NCI-H2227 treated with DMSO at 0.1 percent for 48 hours (cell line): ENCODE measurements at regions not wholly inside any gene's neighbourhood (a gene's known extent, or its start where the extent isn't known, plus 50 kb on each side); places are given as distances from the start of the nearest gene placed in this dataset.

Experiments
- DNase-seq: peaks from one replicate; lab custom pipeline; 2025; lab: John Stamatoyannopoulos, UW

DNA sequence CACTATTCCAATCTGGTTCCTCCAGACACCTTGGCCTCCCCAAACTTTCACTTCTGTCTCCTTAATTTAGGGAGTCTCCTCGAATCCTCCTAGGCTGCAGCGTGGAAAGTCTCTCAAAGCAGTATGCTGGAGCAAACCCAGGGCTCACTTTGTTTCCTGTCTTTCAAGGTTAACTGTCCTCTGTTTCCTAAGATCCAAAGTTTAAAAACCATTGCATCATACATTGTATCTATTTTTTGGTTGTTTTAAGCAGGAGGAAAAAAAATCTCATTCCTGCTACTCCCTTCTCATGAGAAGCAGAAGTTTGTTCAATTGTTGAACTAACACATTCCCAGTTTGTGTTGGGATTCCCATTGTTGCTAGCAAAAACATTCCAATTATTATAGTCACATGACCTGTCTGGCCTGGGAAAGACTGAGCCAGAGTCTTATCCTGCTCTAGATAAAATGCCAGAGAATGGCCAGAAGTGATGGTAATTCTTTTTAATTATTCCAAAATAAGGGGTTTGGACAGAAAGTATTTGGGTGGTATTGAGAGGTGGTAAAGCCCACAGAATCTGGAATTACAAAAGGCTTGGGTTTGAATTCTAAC lies 67.3 kb downstream of the HSPB8 start:
- no peak for DNase-seq

DNA sequence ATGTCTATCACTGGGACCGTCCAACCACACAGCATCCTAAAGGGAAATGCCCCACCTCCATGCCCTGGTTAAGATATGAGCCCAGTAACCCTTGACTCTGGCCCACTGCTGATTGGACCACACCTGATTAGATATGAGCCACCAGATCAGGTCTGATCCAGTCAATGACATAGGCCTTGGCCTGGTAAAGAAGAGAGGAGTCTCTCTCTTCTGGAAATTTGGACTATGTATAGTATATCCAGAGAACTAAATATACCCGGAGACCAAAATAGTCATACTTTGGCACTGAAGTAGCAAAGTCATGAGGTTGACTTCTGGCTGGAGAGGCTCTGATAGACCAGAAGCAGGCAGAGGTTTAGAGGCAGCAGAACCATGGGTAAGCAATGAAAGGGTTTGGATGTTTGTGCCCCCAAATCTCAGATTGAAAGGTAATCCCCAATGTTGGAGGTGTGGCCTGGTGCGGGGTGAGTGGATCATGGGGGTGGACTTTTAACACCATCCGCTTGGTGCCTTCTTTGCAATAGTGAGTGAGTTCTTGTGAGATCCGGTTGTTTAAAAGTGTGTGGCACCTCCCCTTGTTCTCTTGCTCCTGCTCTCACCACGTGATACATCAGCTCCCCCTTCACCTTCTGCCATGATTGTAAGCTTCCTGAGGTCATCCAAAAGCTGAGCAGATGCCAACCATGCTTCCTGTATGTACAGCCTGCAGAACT lies 68.4 kb downstream of the HSPB8 start:
- no peak for DNase-seq

DNA sequence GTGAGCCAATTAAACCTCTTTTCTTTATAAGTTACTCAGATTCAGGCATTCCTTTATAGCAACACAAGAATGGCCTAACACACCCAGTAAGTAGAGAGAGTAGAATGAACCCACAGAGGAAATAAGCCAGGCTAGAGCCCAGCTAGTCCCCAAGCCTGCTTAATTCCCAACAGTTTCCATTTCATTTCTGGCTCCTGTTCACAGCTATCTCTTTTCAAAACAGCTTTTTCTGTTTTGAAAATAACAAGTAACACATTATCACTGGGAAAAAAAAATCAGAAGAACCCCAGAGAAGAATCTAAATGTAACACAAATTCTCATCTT lies 69.0 kb downstream of the HSPB8 start:
- DNase-seq = no peak

DNA sequence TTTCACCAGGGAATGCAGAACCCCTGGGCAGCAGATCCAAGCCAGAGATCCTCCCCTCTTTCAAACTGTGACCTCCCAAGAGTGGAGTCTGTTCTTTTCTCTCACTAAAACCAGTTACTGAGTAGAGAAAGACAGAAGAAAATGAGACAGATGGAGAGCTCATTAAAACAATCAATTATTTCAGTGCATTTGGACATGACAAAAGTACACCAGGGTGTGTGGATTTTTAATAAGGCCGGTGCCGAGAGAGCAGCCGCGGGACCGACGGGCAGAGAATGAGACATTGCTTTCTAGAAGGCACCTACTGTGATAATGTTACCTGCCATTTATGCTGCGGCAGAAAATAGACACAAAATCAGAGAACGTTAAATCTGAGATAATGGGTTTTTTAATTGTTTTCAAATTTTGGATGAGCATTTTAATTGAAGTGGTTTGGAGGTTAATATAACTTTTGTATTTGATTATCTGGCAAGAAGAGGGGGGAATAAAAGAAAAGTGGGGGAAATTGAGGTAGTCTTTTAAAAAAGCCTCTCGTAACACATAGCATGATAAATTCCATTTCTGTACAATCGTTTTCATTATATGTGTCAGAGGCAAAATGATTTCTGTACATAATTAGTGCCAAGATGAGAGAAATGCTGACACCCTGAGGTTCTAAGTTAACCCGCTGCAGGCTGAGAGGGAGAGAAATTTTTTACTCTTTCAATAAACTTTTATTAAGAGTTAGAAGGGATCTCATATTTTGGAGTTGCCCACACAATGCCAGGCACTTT lies 70.8 kb downstream of the HSPB8 start:
- peak; percentile 59 for DNase-seq

DNA sequence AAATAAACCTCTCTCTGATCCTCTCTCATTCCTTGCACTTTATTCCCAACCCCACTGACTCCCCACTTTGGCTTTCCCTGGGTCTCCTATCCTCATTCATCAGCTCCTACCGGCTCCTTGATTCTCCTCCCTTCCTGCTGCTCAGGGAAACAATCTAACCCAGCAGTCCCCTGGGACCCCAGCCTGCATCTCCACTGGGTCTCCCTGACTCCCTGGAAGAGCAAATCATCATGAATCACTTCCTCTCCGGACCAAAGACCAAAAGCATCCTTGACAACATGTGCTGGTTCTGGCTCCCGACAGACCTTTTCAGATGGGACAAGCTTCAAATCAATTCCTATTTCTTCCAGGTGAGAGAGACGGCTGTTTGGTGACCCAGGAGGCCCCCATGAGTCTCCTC lies 76.6 kb downstream of the HSPB8 start:
- no peak for DNase-seq

DNA sequence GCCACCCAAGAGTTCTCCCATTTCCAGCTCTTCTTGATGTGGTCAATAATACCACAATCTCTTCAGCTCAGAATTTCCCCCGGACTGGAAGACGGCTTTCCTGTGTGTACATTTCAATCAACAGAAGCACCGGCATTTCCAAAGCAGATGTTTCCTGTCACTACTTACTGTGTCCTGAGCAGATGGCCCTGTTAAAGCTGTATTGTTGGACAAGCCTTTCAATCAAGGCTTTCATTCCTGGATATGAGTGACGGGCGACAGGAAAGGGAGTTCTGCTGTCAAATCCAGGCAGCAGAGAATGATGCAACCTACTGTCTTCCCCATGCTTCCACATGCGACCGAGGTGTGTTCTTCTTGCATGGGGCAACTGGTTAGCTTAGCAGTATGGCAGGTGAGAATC lies 76.4 kb upstream of the CCDC60 start:
- no peak for DNase-seq

DNA sequence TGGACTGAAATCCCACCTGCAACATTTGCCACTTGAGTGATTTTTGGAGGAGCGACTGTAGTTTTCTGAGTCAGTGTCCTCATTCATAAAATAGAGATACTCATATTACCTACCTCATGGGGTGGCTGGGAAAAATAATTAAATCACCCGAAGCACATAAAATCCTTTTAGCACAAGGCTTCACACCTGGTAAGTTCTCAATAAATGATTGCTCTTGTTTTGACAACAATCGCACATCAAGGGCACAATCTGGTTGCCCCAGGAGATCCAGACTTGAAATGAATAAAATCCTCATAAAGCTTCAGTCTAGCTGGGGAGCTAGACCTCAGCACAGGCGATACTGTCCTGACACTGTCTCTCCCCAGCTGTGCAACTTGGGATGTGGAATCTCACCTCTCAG lies 76.0 kb upstream of the CCDC60 start:
- no peak for DNase-seq

DNA sequence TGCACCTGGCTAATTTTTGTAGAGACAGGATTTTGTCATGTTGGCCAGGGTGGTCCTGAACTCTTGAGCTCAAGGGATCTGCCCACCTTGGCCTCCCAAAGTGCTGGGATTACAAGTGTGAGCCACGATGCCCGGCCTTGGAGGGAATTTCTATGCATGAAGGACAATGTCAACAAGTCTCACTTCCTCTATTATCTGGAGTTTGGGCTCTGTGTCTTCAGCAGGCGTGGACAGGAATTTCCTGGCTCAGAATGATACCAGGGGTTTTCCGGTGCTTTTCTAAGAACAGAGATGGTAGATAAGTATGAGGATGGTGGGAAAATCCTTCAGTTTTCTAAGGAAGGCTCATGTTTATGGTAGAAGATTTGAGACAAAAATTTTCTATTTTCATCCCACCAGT lies 75.0 kb upstream of the CCDC60 start:
- DNase-seq = no peak

DNA sequence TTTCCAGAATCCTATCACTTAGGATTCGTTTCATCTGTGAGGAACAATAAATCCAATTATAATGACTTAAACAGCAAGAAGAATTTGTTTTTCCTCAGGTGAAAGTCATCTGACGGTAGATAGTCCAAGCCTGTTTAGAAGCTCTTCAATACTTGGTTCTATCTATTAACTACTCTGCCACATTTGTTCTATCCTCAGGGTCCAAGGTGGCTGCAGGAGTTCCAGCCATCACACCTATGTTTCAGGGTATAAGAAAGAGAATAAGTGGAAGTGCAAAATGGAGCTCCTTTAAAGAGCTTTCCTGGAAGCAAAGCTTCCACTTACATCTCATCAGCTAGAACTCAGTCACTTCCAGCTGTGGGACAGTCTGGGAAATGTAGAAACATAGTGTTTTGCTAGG lies 72.1 kb upstream of the CCDC60 start:
- DNase-seq = no peak

DNA sequence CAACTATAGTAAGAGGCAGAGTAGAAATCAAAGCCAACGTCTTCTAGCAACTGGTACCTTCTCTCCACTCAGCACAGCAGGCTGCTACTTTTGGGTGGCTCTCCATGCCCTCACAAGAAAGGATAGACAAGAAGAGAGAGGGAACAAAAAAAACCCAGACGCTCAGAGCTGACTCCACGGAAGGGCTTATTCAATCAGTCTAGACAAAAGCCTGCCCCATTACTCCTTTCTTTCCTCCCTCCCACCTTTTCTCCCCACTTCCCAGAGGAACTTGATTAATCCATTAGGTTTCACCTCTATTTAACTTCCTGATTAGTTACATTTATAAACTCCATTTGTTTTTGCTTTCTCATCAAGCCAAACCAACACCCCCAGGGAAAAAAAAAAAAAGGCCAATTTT lies 71.1 kb upstream of the CCDC60 start:
- DNase-seq = no peak

DNA sequence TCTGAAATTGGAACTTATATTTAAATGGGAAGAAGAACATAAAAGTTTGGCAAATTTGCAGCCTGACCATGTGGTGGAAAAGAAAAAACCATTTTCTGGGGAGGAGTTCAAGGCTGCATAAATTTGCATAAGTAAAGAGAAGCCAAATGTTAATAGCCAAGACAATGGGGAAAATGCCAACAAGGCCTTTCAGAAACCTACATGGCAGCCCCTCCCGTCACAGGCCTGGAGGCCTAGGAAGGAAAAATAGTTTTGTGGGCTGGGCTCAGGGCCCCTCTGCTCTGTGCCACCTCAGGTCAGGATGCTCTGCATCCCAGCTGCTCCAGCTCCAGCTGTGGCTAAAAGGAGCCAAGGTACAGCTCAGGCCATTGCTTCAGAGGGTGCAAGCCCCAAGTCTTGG lies 67.6 kb upstream of the CCDC60 start:
- no peak for DNase-seq

DNA sequence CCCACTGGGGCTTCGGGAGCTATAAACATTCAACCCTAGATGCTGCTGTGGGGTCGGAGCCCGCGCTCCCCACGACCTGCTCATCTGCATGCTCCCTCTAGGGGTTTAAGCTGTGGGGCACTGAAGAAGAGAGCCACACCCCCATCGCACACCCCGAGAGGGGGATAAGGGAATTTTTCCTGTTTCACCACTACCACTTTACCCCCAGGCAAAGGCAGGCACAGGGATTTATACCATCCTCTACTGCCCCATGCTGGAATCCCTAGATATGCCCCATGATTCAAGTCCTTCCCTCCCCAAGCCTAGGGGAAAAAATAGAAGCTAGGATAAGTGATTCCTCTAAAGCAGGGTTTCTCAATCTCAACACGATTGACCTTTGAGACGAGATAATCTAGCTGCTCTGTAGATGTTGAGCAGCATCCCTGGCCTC lies 59.9 kb upstream of the CCDC60 start:
- no peak for DNase-seq

DNA sequence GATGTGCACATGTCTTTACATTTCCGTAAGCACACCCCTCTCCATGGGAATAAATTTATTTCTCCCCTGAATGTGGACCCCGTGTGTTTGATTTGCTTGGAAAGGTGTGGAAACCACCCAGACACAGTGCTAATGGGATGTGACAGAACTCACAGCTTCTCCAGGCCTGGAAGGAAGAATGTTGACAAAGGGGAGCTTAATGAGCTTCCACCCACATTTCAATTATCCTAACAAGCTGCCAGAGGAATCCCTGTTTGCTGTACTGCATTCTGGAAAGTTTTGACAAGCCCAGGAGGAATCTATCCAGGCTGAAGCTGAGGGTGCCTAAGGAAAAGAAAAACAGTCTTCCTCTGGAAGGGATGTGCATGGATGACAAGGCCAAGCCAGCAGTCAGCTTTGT lies 51.2 kb upstream of the CCDC60 start:
- no peak for DNase-seq
